Lower lobe of right lung (tissue), 2 donors: ENCODE measurements at regions not wholly inside any gene's neighbourhood (a gene's known extent, or its start where the extent isn't known, plus 50 kb on each side); places are given as distances from the start of the nearest gene placed in this dataset.

Source experiments
- ATAC-seq, 2 donors: fragments of 200-7000 bp; cut with Tn5 transposase; one replicate each; pipeline ENCODE4 v1.9.1; 2020 to 2022; ENCODE audit warnings: mild to moderate bottlenecking in 2 of 2, moderate library complexity in 2 of 2
- DNase-seq: peaks from one replicate; pipeline ENCODE4 v3.0.0-alpha.2; 2020
- H3K27ac ChIP-seq: fragments of 200-600 bp; one replicate; pipeline ENCODE4 v1.8.0; 2022
- H3K27me3 ChIP-seq: fragments of 200-600 bp; one replicate; pipeline ENCODE4 v1.8.0; 2022; ENCODE audit warnings: low read depth
- H3K36me3 ChIP-seq: fragments of 200-600 bp; one replicate; pipeline ENCODE4 v1.8.0; 2022; ENCODE audit warnings: mild to moderate bottlenecking
- H3K4me1 ChIP-seq: fragments of 200-600 bp; one replicate; pipeline ENCODE4 v1.8.0; 2022
- H3K4me3 ChIP-seq: fragments of 200-600 bp; one replicate; pipeline ENCODE4 v1.8.0; 2022; ENCODE audit warnings: mild to moderate bottlenecking
- H3K9me3 ChIP-seq: fragments of 200-600 bp; one replicate; pipeline ENCODE4 v1.8.0; 2022
- intact Hi-C: fragments of 100-400 bp; cut with DNase I; formaldehyde crosslinking; loops from one replicate; pipeline ENCODE4 v1.11.0; 2022
- TF ChIP-seq, protein P1 (sequence below): fragments of 200-600 bp; IDR thresholded peaks from one replicate; pipeline ENCODE4 v1.8.0; 2022; ENCODE audit warnings: antibody characterized with exemption, mild to moderate bottlenecking
- donor health status: DM: no; HTN: yes; CAD: no; lungs with severe emphysema.

DNA sequence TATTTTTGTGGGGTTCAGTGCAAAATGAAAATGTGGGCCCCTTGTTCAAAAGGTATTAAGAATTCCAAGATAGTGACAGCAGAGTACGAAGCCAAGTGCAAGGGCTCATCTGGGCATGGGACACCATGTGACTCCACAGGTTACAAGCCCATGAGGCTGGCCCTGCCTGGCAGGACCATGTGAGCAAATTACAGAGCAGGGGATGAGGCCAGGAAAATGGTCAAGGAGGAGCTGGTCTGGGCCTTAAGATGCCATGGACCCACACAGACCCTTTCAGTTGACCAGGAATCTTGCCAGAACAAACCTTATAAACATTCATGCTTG, 86.9 kb downstream of the SNX5 start:
- H3K9me3 ChIP-seq: no peaks in the 10 kb centered on the region
- no peaks in the 10 kb centered on the region for H3K36me3 ChIP-seq
- H3K27me3 ChIP-seq: no peaks in the 10 kb centered on the region
- intact Hi-C loops: no loop called here
- H3K4me3 ChIP-seq: no peak overlapping the region
- DNase-seq (no peak), ATAC-seq (no peak)
- TF ChIP-seq, protein P1, sequence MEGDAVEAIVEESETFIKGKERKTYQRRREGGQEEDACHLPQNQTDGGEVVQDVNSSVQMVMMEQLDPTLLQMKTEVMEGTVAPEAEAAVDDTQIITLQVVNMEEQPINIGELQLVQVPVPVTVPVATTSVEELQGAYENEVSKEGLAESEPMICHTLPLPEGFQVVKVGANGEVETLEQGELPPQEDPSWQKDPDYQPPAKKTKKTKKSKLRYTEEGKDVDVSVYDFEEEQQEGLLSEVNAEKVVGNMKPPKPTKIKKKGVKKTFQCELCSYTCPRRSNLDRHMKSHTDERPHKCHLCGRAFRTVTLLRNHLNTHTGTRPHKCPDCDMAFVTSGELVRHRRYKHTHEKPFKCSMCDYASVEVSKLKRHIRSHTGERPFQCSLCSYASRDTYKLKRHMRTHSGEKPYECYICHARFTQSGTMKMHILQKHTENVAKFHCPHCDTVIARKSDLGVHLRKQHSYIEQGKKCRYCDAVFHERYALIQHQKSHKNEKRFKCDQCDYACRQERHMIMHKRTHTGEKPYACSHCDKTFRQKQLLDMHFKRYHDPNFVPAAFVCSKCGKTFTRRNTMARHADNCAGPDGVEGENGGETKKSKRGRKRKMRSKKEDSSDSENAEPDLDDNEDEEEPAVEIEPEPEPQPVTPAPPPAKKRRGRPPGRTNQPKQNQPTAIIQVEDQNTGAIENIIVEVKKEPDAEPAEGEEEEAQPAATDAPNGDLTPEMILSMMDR: no peak
- H3K27ac ChIP-seq: no peak overlapping the region
- peaks cover 23% of the 10 kb centered on the region for H3K4me1 ChIP-seq

GRCh38 chr20:17878912-17879602, 89.5 kb downstream of the SNX5 start:
- ATAC-seq: no peak
- intact Hi-C loops: no loop called here
- H3K4me3 ChIP-seq: no peak overlapping the region
- peaks cover 30% of the 10 kb centered on the region for H3K4me1 ChIP-seq
- no peaks in the 10 kb centered on the region for H3K27me3 ChIP-seq
- H3K27ac ChIP-seq: no peak overlapping the region
- H3K36me3 ChIP-seq: no peaks in the 10 kb centered on the region
- TF ChIP-seq, protein P1: no peak
- no peak for DNase-seq
- H3K9me3 ChIP-seq: no peaks in the 10 kb centered on the region

GRCh38 chr20:17878069-17878911, 90.3 kb downstream of the SNX5 start:
- H3K4me1 ChIP-seq: peaks cover 38% of the 10 kb centered on the region
- ATAC-seq: no peak
- no peak overlapping the region for H3K4me3 ChIP-seq
- H3K27me3 ChIP-seq: no peaks in the 10 kb centered on the region
- DNase-seq: no peak
- H3K27ac ChIP-seq: no peak overlapping the region
- H3K36me3 ChIP-seq: no peaks in the 10 kb centered on the region
- TF ChIP-seq, protein P1: no peak
- intact Hi-C loops: no loop called here
- H3K9me3 ChIP-seq: no peaks in the 10 kb centered on the region

DNA sequence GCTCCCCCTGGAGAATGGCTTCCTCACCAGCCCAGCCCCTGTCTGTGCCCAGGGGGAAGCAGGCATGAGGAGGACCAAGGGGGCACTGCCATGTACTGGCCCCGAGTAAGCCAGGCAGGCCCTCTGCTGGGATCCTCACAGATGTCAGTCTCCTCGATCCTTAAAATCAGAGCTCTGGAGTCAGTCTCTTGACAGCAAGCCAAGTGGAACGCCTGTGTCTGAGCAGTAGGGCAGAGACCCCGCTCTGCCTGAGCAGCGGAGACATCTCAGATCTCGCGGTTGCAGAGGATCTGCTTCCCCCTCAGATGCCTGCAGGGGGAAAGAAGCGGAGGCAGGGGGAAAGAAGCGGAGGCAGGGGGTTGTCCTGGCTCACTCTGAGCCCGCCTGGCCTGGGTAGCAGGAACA, 92.6 kb downstream of the SNX5 start:
- H3K4me3 ChIP-seq: no peak overlapping the region
- no peak overlapping the region for H3K27ac ChIP-seq

DNA sequence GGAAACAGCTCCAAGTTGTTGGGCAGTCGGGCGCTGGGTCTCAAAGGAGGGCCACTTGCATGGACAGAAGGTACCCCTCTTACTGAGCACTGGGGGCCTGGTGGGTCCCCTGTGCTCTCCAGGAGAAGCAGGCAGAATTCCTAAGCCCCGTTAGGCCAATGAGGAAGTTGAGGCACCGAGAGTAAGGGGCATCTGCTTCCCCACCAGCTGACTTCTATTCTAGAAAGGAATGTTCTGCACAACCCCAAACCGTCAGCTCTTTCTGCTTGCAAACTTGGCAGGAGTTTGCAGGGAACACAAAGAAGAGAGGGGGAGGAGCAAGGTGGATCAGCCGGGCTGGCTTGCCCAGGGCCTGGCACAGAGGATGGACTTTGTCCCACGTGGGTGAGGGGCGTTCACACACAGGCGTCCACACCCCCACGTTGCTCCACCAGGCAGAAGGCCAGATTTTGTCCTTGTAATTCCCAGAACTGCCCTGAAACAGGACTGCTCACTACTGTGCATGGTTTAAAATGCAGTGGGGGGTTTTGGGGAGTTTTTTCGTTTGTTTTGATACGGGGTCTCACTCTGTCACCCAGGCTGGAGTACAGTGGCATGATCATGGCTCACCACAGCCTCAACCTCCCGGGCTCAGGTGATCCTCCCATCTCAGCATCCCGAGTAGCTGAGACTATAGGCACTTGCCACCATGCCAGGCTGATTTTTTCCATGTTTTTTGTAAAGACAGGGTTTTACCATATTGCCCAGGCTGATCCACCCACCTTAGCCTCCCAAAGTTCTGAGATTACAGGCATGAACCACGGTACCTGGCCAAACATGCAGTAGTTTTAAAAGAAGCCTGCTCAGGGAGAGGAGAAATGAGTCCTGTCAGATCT, 93.3 kb downstream of the SNX5 start:
- peaks cover 39% of the 10 kb centered on the region for H3K4me1 ChIP-seq
- peak; percentile 83 to 85 for ATAC-seq
- peak overlapping the region; percentile 49 for H3K27ac ChIP-seq
- H3K9me3 ChIP-seq: no peaks in the 10 kb centered on the region
- intact Hi-C loops: no loop called here
- no peak overlapping the region for H3K4me3 ChIP-seq
- DNase-seq: peak; percentile 84
- no peaks in the 10 kb centered on the region for H3K27me3 ChIP-seq
- no peaks in the 10 kb centered on the region for H3K36me3 ChIP-seq
- TF ChIP-seq, protein P1: no peak

More for the DNA sequence above, 92.6 kb downstream of the SNX5 start:
- DNase-seq (no peak), ATAC-seq (no peak)
- H3K36me3 ChIP-seq: no peaks in the 10 kb centered on the region
- intact Hi-C loops: no loop called here
- H3K4me1 ChIP-seq: peaks cover 39% of the 10 kb centered on the region
- TF ChIP-seq, protein P1: no peak
- no peaks in the 10 kb centered on the region for H3K9me3 ChIP-seq
- H3K27me3 ChIP-seq: no peaks in the 10 kb centered on the region
